Activated naive CD8-positive, alpha-beta T cell treated with anti-CD3 and anti-CD28 coated beads, Interleukin-2, amount 10 ng/mL, durations not matched to agents 7 days and 5 days (primary cell): ENCODE measurements at regions not wholly inside any gene's neighbourhood (a gene's known extent, or its start where the extent isn't known, plus 50 kb on each side); places are given as distances from the start of the nearest gene placed in this dataset.

Experiments
- ATAC-seq: fragments of 150-1000 bp; cut with Tn5 transposase; one replicate; pipeline ENCODE4 v1.10.0; 2021; ENCODE audit warnings: low read depth, moderate library complexity
- POLR2A ChIA-PET: fragments of 350-600 bp; sonication (Branson Sonifier 250); formaldehyde crosslinking; loops from one replicate; lab custom pipeline; 2021; ENCODE audit warnings: antibody characterized with exemption; lab: Charles Lee
- DNase-seq: peaks from one replicate; pipeline ENCODE4 v3.0.0; 2021
- H3K27ac Mint-ChIP-seq: one replicate; pipeline ENCODE4 v1.8.0; 2022; ENCODE audit warnings: mild to moderate bottlenecking, mixed read lengths
- H3K27me3 Mint-ChIP-seq: one replicate; pipeline ENCODE4 v1.8.0; 2022; ENCODE audit warnings: mild to moderate bottlenecking, moderate library complexity, mixed read lengths
- H3K36me3 Mint-ChIP-seq: one replicate; pipeline ENCODE4 v1.8.0; 2021; ENCODE audit warnings: mild to moderate bottlenecking, mixed read lengths
- H3K4me1 Mint-ChIP-seq: one replicate; pipeline ENCODE4 v1.8.0; 2021; ENCODE audit warnings: mixed read lengths
- H3K4me3 Mint-ChIP-seq: one replicate; pipeline ENCODE4 v1.8.0; 2022; ENCODE audit warnings: mild to moderate bottlenecking, moderate library complexity, mixed read lengths
- H3K9me3 Mint-ChIP-seq: one replicate; pipeline ENCODE4 v1.8.0; 2021; ENCODE audit warnings: mixed read lengths

DNA sequence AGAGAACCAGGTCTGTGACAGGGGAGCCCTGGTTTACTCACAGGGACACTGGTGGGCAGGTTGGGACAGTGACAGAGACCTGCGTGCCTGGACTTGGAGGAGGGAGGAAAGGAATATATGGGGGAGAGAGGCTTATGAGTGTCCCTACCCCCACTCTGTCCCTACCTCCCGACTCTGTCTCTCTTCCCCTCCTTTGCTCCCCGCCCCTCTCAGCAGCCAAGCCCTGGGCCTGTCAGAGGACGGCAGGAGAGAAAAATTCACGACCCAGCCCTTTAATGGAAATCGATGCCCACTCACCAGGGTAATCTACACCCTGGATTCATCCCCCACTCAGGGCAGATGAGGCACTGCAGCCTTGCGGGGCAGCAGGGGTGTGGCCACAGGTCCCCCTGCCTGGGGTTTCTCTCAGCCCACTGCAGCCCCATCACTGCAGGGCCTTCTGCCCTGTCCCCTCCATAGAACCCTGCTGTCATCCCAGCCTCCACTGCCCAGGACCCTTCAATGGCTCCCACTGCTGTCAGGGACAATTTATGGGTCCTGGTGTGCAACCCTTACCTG, 135.9 kb upstream of the LINGO1 start:
- no peaks in the 10 kb centered on the region for H3K4me1 Mint-ChIP-seq
- no peak overlapping the region for H3K27ac Mint-ChIP-seq
- POLR2A ChIA-PET: no interaction called here
- peaks cover 24% of the 10 kb centered on the region for H3K27me3 Mint-ChIP-seq
- DNase-seq (no peak), ATAC-seq (no peak)
- no peaks in the 10 kb centered on the region for H3K36me3 Mint-ChIP-seq
- no peak overlapping the region for H3K4me3 Mint-ChIP-seq
- no peaks in the 10 kb centered on the region for H3K9me3 Mint-ChIP-seq

- POLR2A ChIA-PET: no interaction called here
- H3K27ac Mint-ChIP-seq: no peak overlapping the region
- peaks cover 24% of the 10 kb centered on the region for H3K27me3 Mint-ChIP-seq
- H3K9me3 Mint-ChIP-seq: no peaks in the 10 kb centered on the region
- DNase-seq (no peak), ATAC-seq (no peak)
- no peak overlapping the region for H3K4me3 Mint-ChIP-seq
- no peaks in the 10 kb centered on the region for H3K4me1 Mint-ChIP-seq
- H3K36me3 Mint-ChIP-seq: no peaks in the 10 kb centered on the region
Observed at GRCh38 chr15:77768107-77768506, 135.4 kb upstream of the LINGO1 start.

DNA sequence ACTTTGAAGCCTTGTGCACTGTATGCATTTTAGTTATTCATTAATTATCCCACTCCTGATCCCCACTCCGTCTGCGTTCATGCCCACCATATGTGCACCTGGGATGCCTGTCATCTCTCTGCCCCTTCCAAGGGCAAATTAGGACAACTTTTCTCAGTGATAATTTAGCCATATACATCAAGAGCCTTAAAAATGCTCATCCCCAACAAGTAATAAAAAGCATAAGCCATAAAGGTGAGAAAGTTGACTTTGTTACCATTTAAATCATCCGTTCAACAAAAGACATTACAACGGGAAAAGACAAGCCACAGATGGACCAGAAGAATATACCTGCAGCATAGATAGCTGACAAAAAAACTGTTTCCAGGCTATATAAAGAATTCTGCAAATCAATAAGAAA, 131.4 kb upstream of the LINGO1 start:
- DNase-seq (no peak), ATAC-seq (no peak)
- Mint-ChIP-seq H3K27me3 (peaks cover 24% of the 10 kb centered on the region), H3K36me3 (no peaks in the 10 kb centered on the region), H3K4me3 (no peak overlapping the region), H3K27ac (no peak overlapping the region), H3K9me3 (no peaks in the 10 kb centered on the region), H3K4me1 (no peaks in the 10 kb centered on the region)
- POLR2A ChIA-PET: no interaction called here

GRCh38 chr15:77762747-77763355, 130.1 kb upstream of the LINGO1 start:
- Mint-ChIP-seq H3K27ac (no peak overlapping the region), H3K4me1 (no peaks in the 10 kb centered on the region), H3K27me3 (peaks cover 24% of the 10 kb centered on the region), H3K36me3 (no peaks in the 10 kb centered on the region), H3K9me3 (no peaks in the 10 kb centered on the region), H3K4me3 (no peak overlapping the region)
- ATAC-seq: no peak
- no peak for DNase-seq
- POLR2A ChIA-PET: no interaction called here

GRCh38 chr15:77759896-77760592, 127.3 kb upstream of the LINGO1 start:
- Mint-ChIP-seq H3K27ac (no peak overlapping the region), H3K4me3 (no peak overlapping the region), H3K36me3 (no peaks in the 10 kb centered on the region), H3K4me1 (no peaks in the 10 kb centered on the region), H3K27me3 (peaks cover 9% of the 10 kb centered on the region), H3K9me3 (no peaks in the 10 kb centered on the region)
- ATAC-seq (no peak), DNase-seq (no peak)
- POLR2A ChIA-PET: no interaction called here

GRCh38 chr15:77753939-77754338, 121.2 kb upstream of the LINGO1 start:
- H3K27me3 Mint-ChIP-seq: peaks cover 4% of the 10 kb centered on the region
- DNase-seq (no peak), ATAC-seq (no peak)
- POLR2A ChIA-PET: no interaction called here
- no peak overlapping the region for H3K4me3 Mint-ChIP-seq
- no peaks in the 10 kb centered on the region for H3K36me3 Mint-ChIP-seq
- no peak overlapping the region for H3K27ac Mint-ChIP-seq
- no peaks in the 10 kb centered on the region for H3K9me3 Mint-ChIP-seq
- H3K4me1 Mint-ChIP-seq: no peaks in the 10 kb centered on the region

DNA sequence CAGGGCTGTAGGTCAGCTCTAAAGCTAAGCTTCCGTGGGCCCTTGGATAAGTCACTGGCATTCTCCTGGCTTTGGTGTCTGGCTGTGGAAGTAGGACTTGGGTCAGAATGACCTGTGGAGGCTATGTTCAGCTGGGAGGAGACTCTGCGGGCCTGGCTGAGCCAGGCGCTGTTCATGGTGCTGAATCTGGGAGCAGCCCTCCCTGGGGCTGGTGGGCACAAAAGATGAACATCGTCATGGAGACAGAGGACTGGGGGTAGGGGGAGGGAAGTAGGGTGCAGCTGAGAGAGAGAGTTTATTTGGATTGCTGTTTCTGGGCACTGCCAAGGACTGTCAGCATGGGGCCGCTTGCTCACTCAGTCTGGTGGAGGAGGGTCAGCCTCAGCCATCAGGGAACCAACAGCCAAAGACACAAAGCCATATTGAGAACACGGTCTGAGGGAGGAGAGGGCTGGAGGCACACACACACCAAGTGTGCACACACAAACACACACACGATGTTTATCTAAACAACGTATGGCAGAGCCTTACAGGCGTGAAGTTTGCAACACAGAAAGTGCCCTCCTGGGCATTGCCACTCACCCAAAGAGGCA, 120.7 kb upstream of the LINGO1 start:
- DNase-seq: no peak
- H3K4me3 Mint-ChIP-seq: no peak overlapping the region

DNA sequence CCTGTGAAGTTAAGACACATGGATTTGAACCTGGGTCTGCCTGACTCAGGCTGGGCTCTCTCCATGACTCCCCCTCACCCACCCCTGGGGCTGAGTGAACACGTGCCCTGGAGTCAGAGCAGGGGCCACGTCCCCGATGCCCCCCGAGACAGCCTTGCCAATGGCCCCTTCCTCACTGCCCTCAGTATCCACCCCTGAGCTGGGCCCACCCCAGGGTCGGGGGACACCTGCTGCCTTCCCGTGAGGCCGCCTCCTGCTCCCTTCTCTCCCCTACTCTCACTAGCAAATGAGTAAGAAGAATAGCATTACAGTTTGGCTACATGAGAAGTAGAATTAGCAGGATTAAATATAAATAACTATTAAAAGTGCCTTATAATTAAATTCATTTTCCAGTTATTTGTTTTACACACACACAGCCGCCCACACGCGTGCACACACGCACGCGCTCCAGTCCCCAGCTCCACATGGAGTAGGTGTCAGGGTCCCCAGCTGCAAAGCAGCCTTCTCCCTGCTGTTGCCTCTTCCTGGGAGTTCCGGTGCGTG, 117.4 kb upstream of the LINGO1 start:
- DNase-seq: no peak
- no peaks in the 10 kb centered on the region for H3K9me3 Mint-ChIP-seq
- H3K36me3 Mint-ChIP-seq: no peaks in the 10 kb centered on the region
- H3K27ac Mint-ChIP-seq: no peak overlapping the region
- peaks cover 2% of the 10 kb centered on the region for H3K27me3 Mint-ChIP-seq
- ATAC-seq: no peak
- no peak overlapping the region for H3K4me3 Mint-ChIP-seq
- H3K4me1 Mint-ChIP-seq: peaks cover 2% of the 10 kb centered on the region
- POLR2A ChIA-PET: no interaction called here

More for the DNA sequence above, 120.7 kb upstream of the LINGO1 start:
- H3K9me3 Mint-ChIP-seq: no peaks in the 10 kb centered on the region
- no peaks in the 10 kb centered on the region for H3K36me3 Mint-ChIP-seq
- POLR2A ChIA-PET: no interaction called here
- no peak overlapping the region for H3K27ac Mint-ChIP-seq
- peaks cover 4% of the 10 kb centered on the region for H3K27me3 Mint-ChIP-seq
- H3K4me1 Mint-ChIP-seq: no peaks in the 10 kb centered on the region
- no peak for ATAC-seq

- Mint-ChIP-seq H3K4me1 (peaks cover 2% of the 10 kb centered on the region), H3K9me3 (no peaks in the 10 kb centered on the region), H3K27ac (no peak overlapping the region), H3K36me3 (no peaks in the 10 kb centered on the region), H3K4me3 (no peak overlapping the region), H3K27me3 (peaks cover 2% of the 10 kb centered on the region)
- POLR2A ChIA-PET: no interaction called here
- DNase-seq (no peak), ATAC-seq (no peak)
Observed at GRCh38 chr15:77749236-77749997, 116.7 kb upstream of the LINGO1 start.

DNA sequence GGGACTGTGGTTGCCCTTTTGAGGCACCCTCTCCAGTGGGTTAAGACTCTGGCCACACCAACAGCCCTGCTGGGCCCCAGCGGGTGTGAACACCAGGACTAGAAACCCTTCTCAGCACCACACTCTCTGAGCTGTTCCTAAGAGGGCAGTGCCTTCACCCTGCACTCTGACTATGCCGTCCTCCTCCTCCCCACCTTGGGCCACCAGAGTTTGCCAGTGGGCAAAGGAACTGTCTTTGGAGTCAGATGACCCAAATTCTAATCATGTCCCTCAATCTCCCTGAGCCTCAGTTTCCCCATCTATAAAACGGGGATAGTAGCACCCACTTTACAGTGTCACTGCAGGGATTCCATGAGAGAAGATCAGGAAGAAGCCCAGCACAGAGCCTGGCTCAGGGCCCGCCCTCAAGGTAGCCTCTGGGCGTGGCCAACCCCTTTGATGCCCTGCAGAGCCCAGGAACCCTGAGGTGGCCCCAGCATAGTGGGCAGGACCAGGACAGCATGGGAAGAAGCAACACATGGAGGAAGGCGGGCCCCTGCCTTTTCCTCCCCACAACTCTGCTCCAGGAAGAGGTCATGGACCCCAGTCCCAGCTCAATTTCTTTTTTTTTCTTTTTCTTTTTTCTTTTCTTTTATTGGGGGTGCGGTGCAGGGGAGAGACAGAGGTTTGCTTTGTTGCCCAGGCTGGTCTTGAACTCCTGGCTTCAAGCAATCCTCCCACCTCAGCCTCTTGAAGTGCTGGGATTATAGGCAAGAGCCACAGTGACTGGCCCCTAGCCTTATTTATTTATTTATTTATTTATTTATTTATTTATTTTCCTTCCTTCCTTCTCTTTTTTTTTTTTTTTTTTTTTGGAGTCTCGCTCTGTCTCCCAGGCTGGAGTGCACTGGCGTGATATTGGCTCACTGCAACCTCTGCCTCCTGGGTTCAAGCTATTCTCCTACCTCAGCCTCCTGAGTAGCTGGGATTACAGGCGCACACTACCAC, 115.7 kb upstream of the LINGO1 start:
- Mint-ChIP-seq H3K9me3 (no peaks in the 10 kb centered on the region), H3K27ac (no peak overlapping the region), H3K36me3 (no peaks in the 10 kb centered on the region), H3K27me3 (peaks cover 3% of the 10 kb centered on the region), H3K4me3 (no peak overlapping the region), H3K4me1 (peaks cover 2% of the 10 kb centered on the region)
- no peak for DNase-seq
- ATAC-seq: no peak
- POLR2A ChIA-PET: no interaction called here

- Mint-ChIP-seq H3K27me3 (peaks cover 1% of the 10 kb centered on the region), H3K4me1 (peaks cover 2% of the 10 kb centered on the region), H3K4me3 (no peak overlapping the region), H3K9me3 (no peaks in the 10 kb centered on the region), H3K36me3 (no peaks in the 10 kb centered on the region), H3K27ac (no peak overlapping the region)
- POLR2A ChIA-PET: no interaction called here
- DNase-seq (no peak), ATAC-seq (no peak)
Observed at GRCh38 chr15:77747175-77748077, 114.7 kb upstream of the LINGO1 start.
